SH-SY5Y (cell line): ENCODE measurements at regions not wholly inside any gene's neighbourhood (a gene's known extent, or its start where the extent isn't known, plus 50 kb on each side); places are given as distances from the start of the nearest gene placed in this dataset.

Experiments
- GATA2 ChIP-seq: IDR thresholded peaks from 2 replicates; pipeline ENCODE4 v1.6.1; 2011; ENCODE audit warnings: mild to moderate bottlenecking, low read depth, low read length
- GATA3 ChIP-seq: IDR thresholded peaks from 2 replicates; pipeline ENCODE4 v1.6.1; 2011; ENCODE audit warnings: low read depth, mild to moderate bottlenecking, low read length, moderate library complexity

GRCh38 chr1:200267937-200268336 lies 141.9 kb downstream of the ZNF281 start:
- TF ChIP-seq GATA2 (no peak), GATA3 (no peak)
